ENCODE measurements at regions not wholly inside any gene's neighbourhood (a gene's known extent, or its start where the extent isn't known, plus 50 kb on each side); places are given as distances from the start of the nearest gene placed in this dataset.

DNA sequence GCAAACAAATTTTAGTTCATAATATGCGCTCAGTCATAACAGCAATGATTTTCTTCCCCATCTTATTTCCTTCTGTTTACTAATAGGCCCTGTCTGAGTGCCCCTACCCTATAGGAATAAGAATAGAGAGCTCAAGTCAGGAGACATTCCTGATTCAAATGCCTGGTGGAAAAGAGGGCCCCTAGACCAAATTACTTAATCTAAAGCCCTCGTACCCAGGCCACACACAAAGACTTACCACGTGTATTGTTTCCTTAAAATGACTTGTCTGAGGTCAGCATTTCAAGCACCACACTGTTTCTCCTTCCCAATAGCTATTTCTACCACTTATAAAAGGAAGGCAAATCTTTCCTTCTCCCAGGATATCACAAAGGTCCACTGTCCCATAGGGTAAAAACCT, 314.9 kb upstream of the TMTC1 start:
- intact Hi-C loops (cut with DNase I) = no loop called here
- no peak for TF ChIP-seq POLR2A (IDR thresholded peaks at IDR 0.05)
- no peak for TF ChIP-seq EP300 (IDR thresholded peaks at IDR 0.05)
- no peak for TF ChIP-seq POLR2AphosphoS5 (IDR thresholded peaks at IDR 0.05)
- TF ChIP-seq, protein P1, sequence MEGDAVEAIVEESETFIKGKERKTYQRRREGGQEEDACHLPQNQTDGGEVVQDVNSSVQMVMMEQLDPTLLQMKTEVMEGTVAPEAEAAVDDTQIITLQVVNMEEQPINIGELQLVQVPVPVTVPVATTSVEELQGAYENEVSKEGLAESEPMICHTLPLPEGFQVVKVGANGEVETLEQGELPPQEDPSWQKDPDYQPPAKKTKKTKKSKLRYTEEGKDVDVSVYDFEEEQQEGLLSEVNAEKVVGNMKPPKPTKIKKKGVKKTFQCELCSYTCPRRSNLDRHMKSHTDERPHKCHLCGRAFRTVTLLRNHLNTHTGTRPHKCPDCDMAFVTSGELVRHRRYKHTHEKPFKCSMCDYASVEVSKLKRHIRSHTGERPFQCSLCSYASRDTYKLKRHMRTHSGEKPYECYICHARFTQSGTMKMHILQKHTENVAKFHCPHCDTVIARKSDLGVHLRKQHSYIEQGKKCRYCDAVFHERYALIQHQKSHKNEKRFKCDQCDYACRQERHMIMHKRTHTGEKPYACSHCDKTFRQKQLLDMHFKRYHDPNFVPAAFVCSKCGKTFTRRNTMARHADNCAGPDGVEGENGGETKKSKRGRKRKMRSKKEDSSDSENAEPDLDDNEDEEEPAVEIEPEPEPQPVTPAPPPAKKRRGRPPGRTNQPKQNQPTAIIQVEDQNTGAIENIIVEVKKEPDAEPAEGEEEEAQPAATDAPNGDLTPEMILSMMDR (IDR thresholded peaks at IDR 0.05) = no peak
- 41 to 51% methylated on average over 3 of the region's 3 CpGs for WGBS, 2 donors
- Histone ChIP-seq H3K4me1 (no peaks in the 10 kb centered on the region), H3K27ac (no peak overlapping the region), H3K9me3 (no peaks in the 10 kb centered on the region), H3K36me3 (no peaks in the 10 kb centered on the region), H3K27me3 (no peaks in the 10 kb centered on the region), H3K4me3 (no peak overlapping the region)
- no peak for DNase-seq

DNA sequence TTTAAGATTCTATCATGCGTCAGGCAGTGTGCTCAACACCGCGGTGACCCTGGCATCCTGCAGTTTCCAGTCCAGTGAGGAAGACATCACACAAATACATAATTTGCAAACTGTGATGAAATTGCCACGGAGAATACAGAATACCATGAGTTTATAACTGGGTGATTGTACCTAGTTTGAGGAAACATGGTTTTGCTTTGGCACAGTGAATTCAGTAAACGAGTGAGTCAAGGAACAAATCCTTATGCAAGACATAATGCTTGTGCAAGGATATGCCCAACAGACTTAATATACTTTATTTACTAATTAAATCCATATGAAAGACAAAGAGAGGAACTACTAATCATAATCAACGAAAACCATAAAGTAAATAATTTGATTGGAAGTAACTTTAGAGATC, 311.8 kb upstream of the TMTC1 start:
- 86 to 92% methylated on average over 6 of the region's 6 CpGs for WGBS, 2 donors
- no peaks in the 10 kb centered on the region for H3K4me1 ChIP-seq
- TF ChIP-seq, protein P1 (IDR thresholded peaks at IDR 0.05) = no peak
- TF ChIP-seq POLR2AphosphoS5 (IDR thresholded peaks at IDR 0.05) = no peak
- TF ChIP-seq EP300 (IDR thresholded peaks at IDR 0.05) = no peak
- no peak for TF ChIP-seq POLR2A (IDR thresholded peaks at IDR 0.05)
- no peak overlapping the region for H3K27ac ChIP-seq
- no peak for DNase-seq
- intact Hi-C loops (cut with DNase I) = no loop called here
- no peaks in the 10 kb centered on the region for H3K9me3 ChIP-seq
- no peaks in the 10 kb centered on the region for H3K36me3 ChIP-seq
- H3K4me3 ChIP-seq = no peak overlapping the region
- no peaks in the 10 kb centered on the region for H3K27me3 ChIP-seq

DNA sequence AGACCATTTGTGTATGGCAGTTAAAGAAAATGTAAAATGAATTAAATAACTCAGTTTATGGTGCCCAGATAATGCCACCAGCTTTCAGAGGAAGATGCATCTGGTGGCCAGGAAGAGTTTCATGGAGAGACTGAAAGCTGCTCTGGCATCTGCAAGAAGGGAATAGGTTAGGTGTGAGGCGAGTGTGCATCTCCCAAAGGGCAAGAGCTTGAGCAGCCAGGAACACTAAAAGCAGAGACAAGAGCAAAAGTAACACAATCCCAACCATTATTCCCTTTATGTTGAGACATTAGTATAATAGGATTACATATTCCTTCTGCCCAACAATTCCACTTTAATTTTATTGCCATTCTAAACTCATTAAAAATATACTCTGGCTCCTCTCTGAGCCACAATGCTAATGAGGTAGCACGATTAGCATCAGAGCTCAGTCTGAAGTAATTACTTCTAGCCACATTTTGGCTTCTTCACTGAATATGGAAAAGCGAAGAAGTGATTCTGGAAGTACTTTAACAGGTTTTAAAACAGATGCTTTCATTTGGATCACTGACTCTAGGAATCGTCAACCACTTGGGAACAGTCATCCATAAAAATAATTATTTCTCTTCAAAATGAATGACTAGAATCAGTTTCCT, 309.4 kb upstream of the TMTC1 start:
- no peak for DNase-seq
- intact Hi-C loops (cut with DNase I) = no loop called here
- Histone ChIP-seq H3K4me3 (no peak overlapping the region), H3K27me3 (no peaks in the 10 kb centered on the region), H3K36me3 (no peaks in the 10 kb centered on the region), H3K9me3 (no peaks in the 10 kb centered on the region), H3K27ac (no peak overlapping the region), H3K4me1 (peaks cover 0 to 7% (median 0%) of the 10 kb centered on the region in 4 donors)
- 78 to 88% methylated on average over 4 of the region's 4 CpGs for WGBS, 2 donors
- TF ChIP-seq, protein P1 (IDR thresholded peaks at IDR 0.05) = no peak
- TF ChIP-seq EP300 (IDR thresholded peaks at IDR 0.05) (no peak), POLR2A (IDR thresholded peaks at IDR 0.05) (no peak), POLR2AphosphoS5 (IDR thresholded peaks at IDR 0.05) (no peak)

DNA sequence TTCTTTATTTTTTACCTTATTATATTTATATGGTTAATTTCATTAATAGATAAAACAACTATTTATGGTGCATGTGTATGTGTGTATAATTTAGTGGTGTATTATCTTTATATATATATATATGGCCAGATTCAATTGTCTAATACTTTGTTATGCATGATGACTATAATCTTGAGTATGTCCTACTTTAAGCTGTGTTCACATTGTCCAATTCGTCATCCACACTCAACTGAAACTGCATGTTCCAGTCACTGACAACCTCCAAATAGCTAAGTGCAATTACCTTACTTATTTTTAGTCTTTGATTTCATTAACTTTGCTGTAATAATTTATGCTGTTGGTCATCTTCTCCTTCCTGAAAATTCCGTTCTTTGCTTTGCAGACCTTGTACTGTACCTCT, 306.5 kb upstream of the TMTC1 start:
- no peaks in the 10 kb centered on the region for H3K36me3 ChIP-seq
- intact Hi-C loops (cut with DNase I) = no loop called here
- WGBS, 2 donors = 51 to 81% methylated on average over 2 of the region's 2 CpGs
- H3K9me3 ChIP-seq = no peaks in the 10 kb centered on the region
- TF ChIP-seq POLR2A (IDR thresholded peaks at IDR 0.05) (no peak), EP300 (IDR thresholded peaks at IDR 0.05) (no peak), POLR2AphosphoS5 (IDR thresholded peaks at IDR 0.05) (no peak)
- TF ChIP-seq, protein P1 (IDR thresholded peaks at IDR 0.05) = no peak
- H3K4me1 ChIP-seq = peaks cover 0 to 10% (median 0%) of the 10 kb centered on the region in 4 donors
- DNase-seq = no peak
- no peak overlapping the region for H3K27ac ChIP-seq
- no peaks in the 10 kb centered on the region for H3K27me3 ChIP-seq
- no peak overlapping the region for H3K4me3 ChIP-seq

Data from sigmoid colon (tissue), 6 donors.